ENCODE measurements at regions not wholly inside any gene's neighbourhood (a gene's known extent, or its start where the extent isn't known, plus 50 kb on each side); places are given as distances from the start of the nearest gene placed in this dataset.

DNA sequence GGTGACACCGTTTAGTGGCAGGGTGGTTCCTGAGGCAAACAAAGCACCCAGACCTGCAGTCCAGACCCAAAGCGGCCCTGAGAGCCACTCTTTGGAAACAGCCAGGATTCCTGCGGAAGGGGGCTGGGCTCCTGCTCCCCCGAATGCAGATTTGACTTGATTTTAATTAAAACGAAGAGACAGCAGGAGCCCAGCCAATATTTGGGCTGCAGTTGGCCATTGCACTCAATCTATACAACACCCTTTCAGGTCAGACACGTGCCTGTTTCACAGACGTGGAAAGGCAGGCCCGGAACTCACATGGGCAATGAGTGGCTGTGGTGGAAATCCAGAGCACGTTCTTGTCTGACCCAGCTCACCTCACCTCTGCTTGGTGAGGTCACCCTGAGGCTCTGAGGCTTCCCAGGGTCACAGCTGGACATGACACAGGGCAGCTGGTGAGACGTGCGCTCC lies 122.4 kb downstream of the NDUFA10 start:
- no peaks in the 10 kb centered on the region for H3K27me3 ChIP-seq

DNA sequence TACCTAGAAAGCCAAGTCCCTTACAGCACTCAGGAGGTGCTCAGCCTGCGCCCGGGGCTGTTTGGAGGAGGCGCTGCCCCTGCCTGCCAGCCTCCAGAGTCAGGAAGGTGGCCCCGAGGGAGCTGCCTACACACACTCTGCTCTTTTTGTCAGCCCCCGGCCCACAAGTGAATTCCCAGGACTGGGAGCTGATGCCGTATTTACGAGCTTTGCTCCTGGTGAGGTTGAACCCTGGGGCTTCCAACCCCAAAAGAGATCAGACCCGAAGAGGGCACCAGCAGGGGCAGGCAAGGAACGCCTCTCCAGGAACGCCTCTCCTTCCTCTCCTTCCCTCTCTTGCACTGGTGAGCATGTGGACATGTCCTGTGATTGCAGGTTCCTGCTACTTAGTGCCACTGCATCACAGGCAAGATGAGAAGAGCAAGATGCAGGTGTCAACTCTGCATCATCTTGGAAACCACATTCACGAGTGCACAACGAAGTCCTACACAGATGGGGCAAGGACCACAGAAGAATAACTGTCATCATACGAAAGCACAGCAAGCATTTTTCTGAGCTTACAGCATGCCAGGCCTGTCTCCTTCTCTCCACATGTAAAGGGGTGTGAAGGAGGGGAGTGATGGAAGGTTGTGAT lies 126.7 kb downstream of the NDUFA10 start:
- no peak for DNase-seq (ENCODE audit: low spot score in 2 of 2)
- H3K27me3 ChIP-seq = peaks cover 0 to 4% of the 10 kb centered on the region in 2 donors
- H3K4me1 ChIP-seq = no peaks in the 10 kb centered on the region
- H3K4me3 ChIP-seq = no peak overlapping the region
- WGBS, 2 donors = 83 to 85% methylated on average over 13 of the region's 13 CpGs
- no peaks in the 10 kb centered on the region for H3K36me3 ChIP-seq
- no peak for TF ChIP-seq EP300 (IDR thresholded peaks at IDR 0.05)
- TF ChIP-seq POLR2A (IDR thresholded peaks at IDR 0.05) = no peak
- TF ChIP-seq, protein P1, sequence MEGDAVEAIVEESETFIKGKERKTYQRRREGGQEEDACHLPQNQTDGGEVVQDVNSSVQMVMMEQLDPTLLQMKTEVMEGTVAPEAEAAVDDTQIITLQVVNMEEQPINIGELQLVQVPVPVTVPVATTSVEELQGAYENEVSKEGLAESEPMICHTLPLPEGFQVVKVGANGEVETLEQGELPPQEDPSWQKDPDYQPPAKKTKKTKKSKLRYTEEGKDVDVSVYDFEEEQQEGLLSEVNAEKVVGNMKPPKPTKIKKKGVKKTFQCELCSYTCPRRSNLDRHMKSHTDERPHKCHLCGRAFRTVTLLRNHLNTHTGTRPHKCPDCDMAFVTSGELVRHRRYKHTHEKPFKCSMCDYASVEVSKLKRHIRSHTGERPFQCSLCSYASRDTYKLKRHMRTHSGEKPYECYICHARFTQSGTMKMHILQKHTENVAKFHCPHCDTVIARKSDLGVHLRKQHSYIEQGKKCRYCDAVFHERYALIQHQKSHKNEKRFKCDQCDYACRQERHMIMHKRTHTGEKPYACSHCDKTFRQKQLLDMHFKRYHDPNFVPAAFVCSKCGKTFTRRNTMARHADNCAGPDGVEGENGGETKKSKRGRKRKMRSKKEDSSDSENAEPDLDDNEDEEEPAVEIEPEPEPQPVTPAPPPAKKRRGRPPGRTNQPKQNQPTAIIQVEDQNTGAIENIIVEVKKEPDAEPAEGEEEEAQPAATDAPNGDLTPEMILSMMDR (IDR thresholded peaks at IDR 0.05) = no peak
- H3K9me3 ChIP-seq = no peaks in the 10 kb centered on the region
- no peak overlapping the region for H3K27ac ChIP-seq

More for the DNA sequence above, 122.4 kb downstream of the NDUFA10 start:
- H3K9me3 ChIP-seq = peaks cover 0 to 11% (median 0%) of the 10 kb centered on the region in 4 donors
- TF ChIP-seq, protein P1 (IDR thresholded peaks at IDR 0.05) = no peak
- TF ChIP-seq EP300 (IDR thresholded peaks at IDR 0.05) (no peak), POLR2A (IDR thresholded peaks at IDR 0.05) (no peak)
- no peaks in the 10 kb centered on the region for H3K36me3 ChIP-seq
- no peak for DNase-seq (ENCODE audit: low spot score in 2 of 2)
- H3K4me1 ChIP-seq = no peaks in the 10 kb centered on the region
- H3K4me3 ChIP-seq = no peak overlapping the region
- 48 to 57% methylated on average over 11 of the region's 11 CpGs for WGBS, 2 donors
- no peak overlapping the region for H3K27ac ChIP-seq

DNA sequence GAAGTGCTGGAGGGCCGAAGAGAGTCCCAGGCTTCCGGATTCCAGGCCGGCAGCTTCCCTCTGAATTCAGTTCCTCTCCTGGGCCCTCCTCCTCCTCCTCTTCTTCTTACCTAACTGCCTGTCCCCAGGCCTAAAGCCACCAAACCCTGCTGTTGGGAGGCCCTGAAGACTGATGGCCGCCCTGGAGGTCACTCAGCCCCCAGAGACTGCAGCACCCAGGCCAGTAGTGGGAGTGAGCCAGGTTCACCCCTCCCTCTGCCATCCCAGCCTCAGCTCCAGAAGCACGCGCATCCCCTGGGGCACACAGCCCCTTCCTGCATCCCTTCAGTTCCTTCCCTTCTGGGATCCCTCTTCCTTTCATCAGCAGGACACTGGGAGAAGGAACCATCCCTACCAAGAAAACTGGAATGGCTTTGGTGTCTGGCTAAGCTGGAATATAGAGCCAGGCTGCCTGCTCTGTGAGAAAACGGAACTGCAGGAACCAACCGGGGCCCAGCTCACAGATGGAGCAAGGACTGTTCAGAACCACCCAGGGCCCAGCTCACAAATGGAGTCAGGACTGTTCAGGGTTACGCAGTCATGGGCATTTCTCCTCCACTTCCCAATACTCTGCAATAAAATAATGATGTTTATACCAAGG lies 127.4 kb downstream of the NDUFA10 start:
- H3K4me3 ChIP-seq = no peak overlapping the region
- no peak overlapping the region for H3K27ac ChIP-seq
- 75 to 87% methylated on average over 9 of the region's 9 CpGs for WGBS, 2 donors
- DNase-seq (ENCODE audit: low spot score in 2 of 2) = no peak
- TF ChIP-seq EP300 (IDR thresholded peaks at IDR 0.05) (no peak), POLR2A (IDR thresholded peaks at IDR 0.05) (no peak)
- TF ChIP-seq, protein P1 (IDR thresholded peaks at IDR 0.05) = no peak
- no peaks in the 10 kb centered on the region for H3K36me3 ChIP-seq
- no peaks in the 10 kb centered on the region for H3K4me1 ChIP-seq
- peaks cover 0 to 4% of the 10 kb centered on the region in 2 donors for H3K27me3 ChIP-seq
- no peaks in the 10 kb centered on the region for H3K9me3 ChIP-seq

DNA sequence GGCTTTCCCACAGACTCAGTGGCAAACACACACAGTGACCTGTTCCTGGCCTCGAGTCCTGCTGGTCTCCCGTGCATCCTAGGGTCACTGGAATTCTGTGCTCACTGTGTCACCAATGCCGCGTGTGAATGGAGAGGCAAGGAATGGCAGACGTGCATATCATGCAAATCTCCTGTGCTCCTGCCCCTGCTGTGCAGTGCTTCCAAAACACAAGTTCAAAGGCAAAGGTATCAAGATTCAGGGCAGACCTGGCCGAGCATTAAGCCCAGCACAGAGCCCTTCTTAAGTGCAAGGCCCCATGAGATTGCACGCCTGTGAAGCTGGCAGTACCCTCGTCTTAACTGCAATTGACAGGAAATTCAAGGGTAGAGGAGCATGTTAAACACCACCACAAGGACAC lies 129.1 kb downstream of the NDUFA10 start:
- no peak overlapping the region for H3K4me3 ChIP-seq
- no peak overlapping the region for H3K27ac ChIP-seq
- TF ChIP-seq, protein P1 (IDR thresholded peaks at IDR 0.05) = no peak
- no peak for DNase-seq (ENCODE audit: low spot score in 2 of 2)
- 61 to 77% methylated on average over 6 to 8 of the region's 8 CpGs for WGBS, 2 donors
- H3K9me3 ChIP-seq = no peaks in the 10 kb centered on the region
- H3K4me1 ChIP-seq = no peaks in the 10 kb centered on the region
- peaks cover 0 to 4% of the 10 kb centered on the region in 2 donors for H3K27me3 ChIP-seq
- H3K36me3 ChIP-seq = no peaks in the 10 kb centered on the region

DNA sequence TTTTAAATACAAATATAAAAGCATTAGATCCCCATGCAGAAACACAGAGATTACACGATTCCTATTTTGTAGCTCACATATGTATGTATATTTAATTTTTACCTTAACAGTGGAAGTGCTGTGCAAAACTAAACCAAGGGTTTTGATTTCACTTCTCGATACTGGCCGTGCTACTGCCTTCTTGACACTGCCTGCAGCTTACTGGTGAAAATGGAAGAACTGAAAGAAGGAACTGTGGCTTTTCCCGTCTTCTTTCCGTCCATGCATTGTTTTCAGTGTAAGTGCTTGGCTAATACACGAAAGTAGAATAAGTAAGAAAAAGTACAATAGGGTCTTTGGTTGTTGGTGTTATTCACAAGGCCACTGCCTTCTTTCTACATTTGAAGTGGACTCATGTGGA lies 129.5 kb downstream of the NDUFA10 start:
- Histone ChIP-seq H3K27ac (no peak overlapping the region), H3K4me1 (no peaks in the 10 kb centered on the region), H3K9me3 (no peaks in the 10 kb centered on the region), H3K36me3 (no peaks in the 10 kb centered on the region), H3K27me3 (peaks cover 0 to 4% of the 10 kb centered on the region in 2 donors), H3K4me3 (no peak overlapping the region)
- no peak for DNase-seq (ENCODE audit: low spot score in 2 of 2)
- TF ChIP-seq, protein P1 (IDR thresholded peaks at IDR 0.05) = no peak
- TF ChIP-seq EP300 (IDR thresholded peaks at IDR 0.05) = no peak
- no peak for TF ChIP-seq POLR2A (IDR thresholded peaks at IDR 0.05)
- 67% methylated on average over 6 of the region's 6 CpGs for WGBS, 2 donors

All from tibial nerve (tissue), 4 donors.